HG03066 (cell line): ENCODE measurements at regions not wholly inside any gene's neighbourhood (a gene's known extent, or its start where the extent isn't known, plus 50 kb on each side); places are given as distances from the start of the nearest gene placed in this dataset.
"Not testable (repeated sequence)": the region's sequence is repeated elsewhere in the genome, so short reads cannot be mapped to it uniquely, and the experiment has no call there.

Experiments used
- ATAC-seq: cut with Tn5 transposase; IDR thresholded peaks from one replicate; pipeline ENCODE4 v1.9.1; 2021; ENCODE audit warnings: low read depth; ENCODE audit not compliant: unreplicated experiment

GRCh38 chr10:111551001-111551400 lies 474.2 kb downstream of the ADRA2A start:
- ATAC-seq = no peak

- no peak for ATAC-seq
Measured at GRCh38 chr10:111556666-111557065, 479.8 kb downstream of the ADRA2A start.

- no peak for ATAC-seq
Measured at GRCh38 chr10:111558211-111558610, 481.4 kb downstream of the ADRA2A start.

GRCh38 chr10:111560027-111560426 lies 483.2 kb downstream of the ADRA2A start:
- no peak for ATAC-seq

GRCh38 chr10:111561124-111561523 lies 484.3 kb downstream of the ADRA2A start:
- no peak for ATAC-seq

- no peak for ATAC-seq
Measured at GRCh38 chr10:111565542-111565941, 488.7 kb downstream of the ADRA2A start.

GRCh38 chr10:111578076-111578475 lies 501.2 kb downstream of the ADRA2A start:
- no peak for ATAC-seq

GRCh38 chr10:111579473-111579872 lies 502.6 kb downstream of the ADRA2A start:
- no peak for ATAC-seq

- no peak for ATAC-seq
Measured at GRCh38 chr10:111590703-111591102, 513.9 kb downstream of the ADRA2A start.

- no peak for ATAC-seq
Measured at GRCh38 chr10:111593578-111593977, 516.7 kb downstream of the ADRA2A start.

- ATAC-seq = no peak
Measured at GRCh38 chr10:111595173-111595572, 518.3 kb downstream of the ADRA2A start.

GRCh38 chr10:111598433-111599059 lies 521.7 kb downstream of the ADRA2A start:
- ATAC-seq = peak; percentile 98

GRCh38 chr10:111599943-111600342 lies 523.1 kb downstream of the ADRA2A start:
- ATAC-seq = no peak

GRCh38 chr10:111600772-111601171 lies 523.9 kb downstream of the ADRA2A start:
- ATAC-seq = no peak

GRCh38 chr10:111612273-111612672 lies 535.4 kb downstream of the ADRA2A start:
- ATAC-seq = no peak

- ATAC-seq = no peak
Measured at GRCh38 chr10:111634191-111634590, 549.4 kb downstream of the GPAM start.

GRCh38 chr10:111646021-111646420 lies 537.5 kb downstream of the GPAM start:
- ATAC-seq = no peak

- no peak for ATAC-seq
Measured at GRCh38 chr10:111648046-111648445, 535.5 kb downstream of the GPAM start.

GRCh38 chr10:111649080-111649479 lies 534.5 kb downstream of the GPAM start:
- not testable (repeated sequence) for ATAC-seq

GRCh38 chr10:111650088-111650487 lies 533.5 kb downstream of the GPAM start:
- no peak for ATAC-seq

GRCh38 chr10:111656066-111656465 lies 527.5 kb downstream of the GPAM start:
- no peak for ATAC-seq

- no peak for ATAC-seq
Measured at GRCh38 chr10:111677759-111678158, 505.8 kb downstream of the GPAM start.

GRCh38 chr10:111686796-111687195 lies 496.8 kb downstream of the GPAM start:
- ATAC-seq = no peak
